ENCODE measurements at regions not wholly inside any gene's neighbourhood (a gene's known extent, or its start where the extent isn't known, plus 50 kb on each side); places are given as distances from the start of the nearest gene placed in this dataset.

DNA sequence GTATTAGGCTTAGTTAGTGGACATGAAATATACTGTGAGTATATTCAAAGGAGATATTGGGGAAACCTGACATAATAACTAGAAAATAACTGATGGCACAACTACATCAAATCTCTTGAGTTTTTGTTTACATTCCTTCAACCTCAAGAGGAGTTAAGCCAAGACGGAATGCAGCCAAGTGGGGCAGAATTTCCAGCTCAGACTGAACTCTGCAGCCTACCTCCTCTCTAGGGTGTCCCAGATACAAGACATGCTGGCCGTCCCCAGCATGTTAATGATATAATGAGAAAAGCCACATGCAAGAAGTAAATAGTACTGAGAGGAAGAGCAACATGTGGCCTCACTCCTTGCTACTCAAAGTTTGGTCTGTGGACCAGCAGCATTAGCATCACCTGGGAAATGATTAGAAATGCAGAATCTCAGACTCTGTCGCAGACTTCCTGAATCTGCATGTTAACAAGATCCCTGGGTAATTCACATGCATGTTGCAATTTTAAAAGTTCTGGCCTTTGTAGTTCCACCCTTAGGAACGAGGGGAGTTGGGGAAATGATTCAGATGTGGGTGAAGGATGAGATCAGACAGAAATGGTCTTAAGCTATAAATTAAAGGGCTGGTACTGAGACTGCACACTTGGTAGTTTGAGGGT is 118.4 kb upstream of the CACUL1 start:
- no CpG with 5 or more reads among the region's 4 CpGs for WGBS, 2 donors (ENCODE audit: extremely low coverage in 2 of 2, insufficient read length in 2 of 2, insufficient replicate concordance in 1 of 2)
- Histone ChIP-seq H2BK15ac (ENCODE audit: low read length) (no peak overlapping the region), H3K9ac (ENCODE audit: low read depth, low read length, poor library complexity) (no peak overlapping the region), H4K91ac (ENCODE audit: low read depth, low read length, poor library complexity) (no peak overlapping the region), H3K27ac (replicated peaks; ENCODE audit: low read length) (no peak overlapping the region), H3K27me3 (ENCODE audit: control insufficient read depth in 3 of 3, insufficient read depth in 3 of 3, low read depth in 1 of 3, low read length in 3 of 3) (peaks cover 0 to 2% (median 0%) of the 10 kb centered on the region in 3 experiments), H3K4me3 (ENCODE audit: low read length in 2 of 2) (no peak overlapping the region), H3K23ac (ENCODE audit: low read depth, low read length, poor library complexity) (no peak overlapping the region), H3K14ac (ENCODE audit: low read length) (no peak overlapping the region), H3K36me3 (replicated peaks in 1 of 2; ENCODE audit: control insufficient read depth in 2 of 2, insufficient read depth in 2 of 2, low read length in 2 of 2) (no peaks in the 10 kb centered on the region), H2BK5ac (ENCODE audit: low read length) (no peak overlapping the region), H2AFZ (ENCODE audit: low read length) (no peak overlapping the region), H3K4me1 (ENCODE audit: control insufficient read depth in 2 of 2, insufficient read depth in 1 of 2, low read depth in 1 of 2, low read length in 2 of 2) (peaks cover 0 to 6% of the 10 kb centered on the region in 2 donors), H3K4me2 (ENCODE audit: insufficient read depth, low read length, poor library complexity, severe bottlenecking) (no peak overlapping the region), H2BK120ac (ENCODE audit: low read depth, low read length) (no peak overlapping the region), H3K18ac (ENCODE audit: low read length) (no peak overlapping the region), H3K4ac (ENCODE audit: low read length) (no peak overlapping the region), H2BK12ac (ENCODE audit: low read length) (no peak overlapping the region), H3K79me1 (ENCODE audit: low read depth, low read length) (no peaks in the 10 kb centered on the region), H4K8ac (ENCODE audit: low read depth, low read length) (no peak overlapping the region), H3K9me3 (replicated peaks in 1 of 2; ENCODE audit: control insufficient read depth in 2 of 2, insufficient read depth in 1 of 2, low read depth in 1 of 2, low read length in 2 of 2) (peaks cover 0 to 5% of the 10 kb centered on the region in 2 donors), H2AK5ac (ENCODE audit: low read depth, low read length) (no peak overlapping the region)
- DNase-seq (ENCODE audit: low spot score) = no peak

DNA sequence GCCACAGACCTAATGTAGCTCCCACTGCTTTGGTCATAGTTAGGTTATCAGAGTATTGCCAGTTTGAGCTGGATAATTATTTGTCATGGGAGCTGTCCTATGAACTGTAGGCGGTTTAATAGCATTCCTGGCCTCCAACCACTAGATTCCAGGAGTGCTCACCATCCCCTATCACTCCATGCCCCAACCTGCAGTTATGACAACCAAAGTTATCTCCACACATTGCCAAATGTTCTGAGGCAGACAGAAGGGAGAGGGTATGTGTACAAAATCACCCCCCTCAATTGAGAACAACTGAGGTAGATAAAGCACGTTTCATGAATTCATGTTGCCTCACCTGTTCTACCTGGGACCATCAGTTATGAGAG is 119.0 kb upstream of the CACUL1 start:
- no peak overlapping the region for H3K27ac ChIP-seq (replicated peaks; ENCODE audit: low read length)
- no CpG with 5 or more reads among the region's 2 CpGs for WGBS, 2 donors (ENCODE audit: extremely low coverage in 2 of 2, insufficient read length in 2 of 2, insufficient replicate concordance in 1 of 2)
- peaks cover 0 to 2% (median 0%) of the 10 kb centered on the region in 3 experiments for H3K27me3 ChIP-seq (ENCODE audit: control insufficient read depth in 3 of 3, insufficient read depth in 3 of 3, low read depth in 1 of 3, low read length in 3 of 3)

DNA sequence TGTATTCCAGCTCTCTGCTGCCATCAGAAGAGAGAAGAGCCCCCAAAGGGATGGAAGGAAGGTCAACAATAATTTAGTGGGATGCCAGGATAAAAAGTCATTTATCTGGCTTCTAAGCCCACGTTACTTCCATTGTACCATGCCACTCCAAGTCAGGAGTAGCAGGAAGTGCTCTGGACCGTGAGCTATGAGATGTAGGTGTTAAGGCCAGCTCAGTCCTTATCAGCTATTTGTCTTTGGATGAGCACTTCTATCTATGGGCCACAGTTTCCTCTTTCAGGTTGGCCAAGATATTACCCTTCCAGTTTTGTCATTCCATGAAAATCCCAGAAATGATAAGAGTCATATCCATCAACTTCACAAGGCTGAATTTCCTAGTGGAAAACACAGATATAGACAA is 119.4 kb upstream of the CACUL1 start:
- Histone ChIP-seq H2AFZ (ENCODE audit: low read length) (no peak overlapping the region), H3K23ac (ENCODE audit: low read depth, low read length, poor library complexity) (no peak overlapping the region), H3K9ac (ENCODE audit: low read depth, low read length, poor library complexity) (no peak overlapping the region), H2AK5ac (ENCODE audit: low read depth, low read length) (no peak overlapping the region), H3K27ac (replicated peaks; ENCODE audit: low read length) (no peak overlapping the region), H3K79me1 (ENCODE audit: low read depth, low read length) (no peaks in the 10 kb centered on the region), H2BK5ac (ENCODE audit: low read length) (no peak overlapping the region), H2BK12ac (ENCODE audit: low read length) (no peak overlapping the region), H3K36me3 (replicated peaks in 1 of 2; ENCODE audit: control insufficient read depth in 2 of 2, insufficient read depth in 2 of 2, low read length in 2 of 2) (no peaks in the 10 kb centered on the region), H3K4me2 (ENCODE audit: insufficient read depth, low read length, poor library complexity, severe bottlenecking) (no peak overlapping the region), H2BK120ac (ENCODE audit: low read depth, low read length) (no peak overlapping the region), H4K8ac (ENCODE audit: low read depth, low read length) (no peak overlapping the region), H4K91ac (ENCODE audit: low read depth, low read length, poor library complexity) (no peak overlapping the region), H3K4ac (ENCODE audit: low read length) (no peak overlapping the region), H3K18ac (ENCODE audit: low read length) (no peak overlapping the region), H3K27me3 (ENCODE audit: control insufficient read depth in 3 of 3, insufficient read depth in 3 of 3, low read depth in 1 of 3, low read length in 3 of 3) (peaks cover 0 to 2% (median 0%) of the 10 kb centered on the region in 3 experiments), H2BK15ac (ENCODE audit: low read length) (no peak overlapping the region), H3K9me3 (replicated peaks in 1 of 2; ENCODE audit: control insufficient read depth in 2 of 2, insufficient read depth in 1 of 2, low read depth in 1 of 2, low read length in 2 of 2) (peaks cover 0 to 5% of the 10 kb centered on the region in 2 donors), H3K4me3 (ENCODE audit: low read length in 2 of 2) (no peak overlapping the region), H3K4me1 (ENCODE audit: control insufficient read depth in 2 of 2, insufficient read depth in 1 of 2, low read depth in 1 of 2, low read length in 2 of 2) (peaks cover 0 to 6% of the 10 kb centered on the region in 2 donors), H3K14ac (ENCODE audit: low read length) (no peak overlapping the region)
- no CpG with 5 or more reads among the region's 2 CpGs for WGBS, 2 donors (ENCODE audit: extremely low coverage in 2 of 2, insufficient read length in 2 of 2, insufficient replicate concordance in 1 of 2)
- DNase-seq (ENCODE audit: low spot score) = no peak

More for the DNA sequence above, 119.0 kb upstream of the CACUL1 start:
- Histone ChIP-seq H4K8ac (ENCODE audit: low read depth, low read length) (no peak overlapping the region), H3K4me1 (ENCODE audit: control insufficient read depth in 2 of 2, insufficient read depth in 1 of 2, low read depth in 1 of 2, low read length in 2 of 2) (peaks cover 0 to 6% of the 10 kb centered on the region in 2 donors), H3K14ac (ENCODE audit: low read length) (no peak overlapping the region), H3K23ac (ENCODE audit: low read depth, low read length, poor library complexity) (no peak overlapping the region), H2AFZ (ENCODE audit: low read length) (no peak overlapping the region), H2AK5ac (ENCODE audit: low read depth, low read length) (no peak overlapping the region), H3K4me3 (ENCODE audit: low read length in 2 of 2) (no peak overlapping the region), H3K9ac (ENCODE audit: low read depth, low read length, poor library complexity) (no peak overlapping the region), H2BK120ac (ENCODE audit: low read depth, low read length) (no peak overlapping the region), H2BK5ac (ENCODE audit: low read length) (no peak overlapping the region), H3K4me2 (ENCODE audit: insufficient read depth, low read length, poor library complexity, severe bottlenecking) (no peak overlapping the region), H2BK15ac (ENCODE audit: low read length) (no peak overlapping the region), H4K91ac (ENCODE audit: low read depth, low read length, poor library complexity) (no peak overlapping the region), H2BK12ac (ENCODE audit: low read length) (no peak overlapping the region), H3K4ac (ENCODE audit: low read length) (no peak overlapping the region), H3K79me1 (ENCODE audit: low read depth, low read length) (no peaks in the 10 kb centered on the region), H3K18ac (ENCODE audit: low read length) (no peak overlapping the region), H3K9me3 (replicated peaks in 1 of 2; ENCODE audit: control insufficient read depth in 2 of 2, insufficient read depth in 1 of 2, low read depth in 1 of 2, low read length in 2 of 2) (peaks cover 0 to 5% of the 10 kb centered on the region in 2 donors), H3K36me3 (replicated peaks in 1 of 2; ENCODE audit: control insufficient read depth in 2 of 2, insufficient read depth in 2 of 2, low read length in 2 of 2) (no peaks in the 10 kb centered on the region)
- DNase-seq (ENCODE audit: low spot score) = no peak

DNA sequence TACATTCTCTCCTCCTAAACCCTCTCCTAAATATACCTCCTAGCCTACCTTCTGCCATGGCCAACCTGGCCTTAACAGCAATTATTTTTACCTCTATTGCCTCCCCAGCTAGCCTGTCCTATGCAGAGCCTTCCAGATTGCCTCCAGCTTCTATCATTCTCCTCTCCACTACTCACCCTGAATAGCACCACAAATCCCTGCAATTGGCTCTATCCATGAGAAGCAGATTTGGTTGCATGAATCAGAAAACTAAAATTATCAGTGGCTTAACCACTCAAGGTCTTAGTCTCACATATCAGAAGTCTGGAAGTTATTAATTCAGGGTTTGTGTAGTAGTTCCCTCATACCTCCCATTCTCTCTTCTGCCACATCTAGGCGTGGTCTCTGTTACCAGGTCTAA is 120.3 kb upstream of the CACUL1 start:
- no peak overlapping the region for H3K23ac ChIP-seq (ENCODE audit: low read depth, low read length, poor library complexity)
- no peak overlapping the region for H3K4ac ChIP-seq (ENCODE audit: low read length)
- H2BK12ac ChIP-seq (ENCODE audit: low read length) = no peak overlapping the region
- no peaks in the 10 kb centered on the region for H3K36me3 ChIP-seq (replicated peaks in 1 of 2; ENCODE audit: control insufficient read depth in 2 of 2, insufficient read depth in 2 of 2, low read length in 2 of 2)
- H3K27me3 ChIP-seq (ENCODE audit: control insufficient read depth in 3 of 3, insufficient read depth in 3 of 3, low read depth in 1 of 3, low read length in 3 of 3) = peaks cover 0 to 2% (median 0%) of the 10 kb centered on the region in 3 experiments
- H3K18ac ChIP-seq (ENCODE audit: low read length) = no peak overlapping the region
- no peak overlapping the region for H2BK15ac ChIP-seq (ENCODE audit: low read length)
- no peak overlapping the region for H2AK5ac ChIP-seq (ENCODE audit: low read depth, low read length)
- no peak overlapping the region for H4K91ac ChIP-seq (ENCODE audit: low read depth, low read length, poor library complexity)
- peaks cover 0 to 5% of the 10 kb centered on the region in 2 donors for H3K9me3 ChIP-seq (replicated peaks in 1 of 2; ENCODE audit: control insufficient read depth in 2 of 2, insufficient read depth in 1 of 2, low read depth in 1 of 2, low read length in 2 of 2)
- H3K14ac ChIP-seq (ENCODE audit: low read length) = no peak overlapping the region
- no peaks in the 10 kb centered on the region for H3K79me1 ChIP-seq (ENCODE audit: low read depth, low read length)
- peaks cover 0 to 6% of the 10 kb centered on the region in 2 donors for H3K4me1 ChIP-seq (ENCODE audit: control insufficient read depth in 2 of 2, insufficient read depth in 1 of 2, low read depth in 1 of 2, low read length in 2 of 2)
- WGBS, 2 donors (ENCODE audit: extremely low coverage in 2 of 2, insufficient read length in 2 of 2, insufficient replicate concordance in 1 of 2) = no CpG with 5 or more reads among the region's 1 CpG
- H3K9ac ChIP-seq (ENCODE audit: low read depth, low read length, poor library complexity) = no peak overlapping the region
- H2AFZ ChIP-seq (ENCODE audit: low read length) = no peak overlapping the region
- H4K8ac ChIP-seq (ENCODE audit: low read depth, low read length) = no peak overlapping the region
- no peak overlapping the region for H3K4me2 ChIP-seq (ENCODE audit: insufficient read depth, low read length, poor library complexity, severe bottlenecking)
- no peak overlapping the region for H3K4me3 ChIP-seq (ENCODE audit: low read length in 2 of 2)
- H3K27ac ChIP-seq (replicated peaks; ENCODE audit: low read length) = no peak overlapping the region
- DNase-seq (ENCODE audit: low spot score) = no peak
- no peak overlapping the region for H2BK120ac ChIP-seq (ENCODE audit: low read depth, low read length)
- no peak overlapping the region for H2BK5ac ChIP-seq (ENCODE audit: low read length)
